GM23338 (cell line): ENCODE measurements at regions not wholly inside any gene's neighbourhood (a gene's known extent, or its start where the extent isn't known, plus 50 kb on each side); places are given as distances from the start of the nearest gene placed in this dataset.

ENCODE experiments used
- CREB1 ChIP-seq: fragments of 250-450 bp; sonication (Bioruptor Pico); IDR thresholded peaks from 2 replicates; pipeline ENCODE4 v1.5.0; 2020; ENCODE audit warnings: low read depth, mild to moderate bottlenecking, moderate library complexity
- EZH2 ChIP-seq: fragments of 200-600 bp; sonication (generic); IDR thresholded peaks from one replicate; pipeline ENCODE4 v1.8.0; 2017; ENCODE audit warnings: antibody characterized with exemption, mild to moderate bottlenecking, low read depth; ENCODE audit not compliant: unreplicated experiment
- JUNB ChIP-seq: IDR thresholded peaks from one replicate; pipeline ENCODE4 v1.6.1; 2016; ENCODE audit warnings: antibody characterized with exemption; ENCODE audit not compliant: unreplicated experiment
- POLR2AphosphoS5 ChIP-seq: IDR thresholded peaks from 2 replicates; pipeline ENCODE4 v1.6.1; 2016; ENCODE audit warnings: antibody characterized with exemption, low read depth
- TF ChIP-seq, protein P1 (sequence below), 2 experiments: fragments of 200-600 bp in 1 of 2; sonication (generic) in 1 of 2; conservative IDR thresholded peaks; 2 replicates each; pipeline versions ENCODE4 v1.5.1 to v1.6.1; 2016 to 2017; ENCODE audit warnings: antibody characterized with exemption in 2 of 2, low read depth in 2 of 2, mild to moderate bottlenecking in 2 of 2, moderate library complexity in 1 of 2
- TF ChIP-seq, protein P2 (sequence below): IDR thresholded peaks from 2 replicates; pipeline ENCODE4 v1.6.1; 2016; ENCODE audit warnings: antibody characterized with exemption
- TF ChIP-seq, protein P3 (sequence below): IDR thresholded peaks from one replicate; pipeline ENCODE4 v1.6.1; 2018; ENCODE audit warnings: antibody characterized with exemption; ENCODE audit not compliant: unreplicated experiment

DNA sequence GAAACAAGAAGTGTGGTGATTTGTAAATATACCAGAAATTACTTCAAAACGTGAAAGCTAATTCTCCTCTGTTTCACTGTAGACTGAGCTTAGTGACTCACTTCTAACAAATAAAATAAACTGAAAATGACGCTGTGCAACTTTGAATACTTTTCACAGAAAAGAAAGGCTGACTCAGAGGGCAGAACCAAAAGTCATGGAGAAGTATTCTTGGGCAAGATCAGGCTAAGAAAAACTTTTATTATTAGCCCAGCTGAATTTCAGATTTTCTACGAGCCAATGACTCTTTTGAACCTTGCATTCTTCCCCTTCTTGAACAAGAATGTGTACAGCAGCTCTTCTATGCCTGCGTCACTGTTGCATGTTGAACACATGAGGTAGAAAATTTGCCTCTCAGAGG lies 527.3 kb upstream of the GHITM start:
- TF ChIP-seq, protein P1, sequence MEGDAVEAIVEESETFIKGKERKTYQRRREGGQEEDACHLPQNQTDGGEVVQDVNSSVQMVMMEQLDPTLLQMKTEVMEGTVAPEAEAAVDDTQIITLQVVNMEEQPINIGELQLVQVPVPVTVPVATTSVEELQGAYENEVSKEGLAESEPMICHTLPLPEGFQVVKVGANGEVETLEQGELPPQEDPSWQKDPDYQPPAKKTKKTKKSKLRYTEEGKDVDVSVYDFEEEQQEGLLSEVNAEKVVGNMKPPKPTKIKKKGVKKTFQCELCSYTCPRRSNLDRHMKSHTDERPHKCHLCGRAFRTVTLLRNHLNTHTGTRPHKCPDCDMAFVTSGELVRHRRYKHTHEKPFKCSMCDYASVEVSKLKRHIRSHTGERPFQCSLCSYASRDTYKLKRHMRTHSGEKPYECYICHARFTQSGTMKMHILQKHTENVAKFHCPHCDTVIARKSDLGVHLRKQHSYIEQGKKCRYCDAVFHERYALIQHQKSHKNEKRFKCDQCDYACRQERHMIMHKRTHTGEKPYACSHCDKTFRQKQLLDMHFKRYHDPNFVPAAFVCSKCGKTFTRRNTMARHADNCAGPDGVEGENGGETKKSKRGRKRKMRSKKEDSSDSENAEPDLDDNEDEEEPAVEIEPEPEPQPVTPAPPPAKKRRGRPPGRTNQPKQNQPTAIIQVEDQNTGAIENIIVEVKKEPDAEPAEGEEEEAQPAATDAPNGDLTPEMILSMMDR (conservative IDR thresholded peaks at IDR 0.05; ENCODE audit: low read depth in 2 of 2): no peak
- TF ChIP-seq POLR2AphosphoS5 (no peak), JUNB (no peak), CREB1 (CRISPR knock-in tag) (no peak), EZH2 (no peak)
- TF ChIP-seq, protein P2, sequence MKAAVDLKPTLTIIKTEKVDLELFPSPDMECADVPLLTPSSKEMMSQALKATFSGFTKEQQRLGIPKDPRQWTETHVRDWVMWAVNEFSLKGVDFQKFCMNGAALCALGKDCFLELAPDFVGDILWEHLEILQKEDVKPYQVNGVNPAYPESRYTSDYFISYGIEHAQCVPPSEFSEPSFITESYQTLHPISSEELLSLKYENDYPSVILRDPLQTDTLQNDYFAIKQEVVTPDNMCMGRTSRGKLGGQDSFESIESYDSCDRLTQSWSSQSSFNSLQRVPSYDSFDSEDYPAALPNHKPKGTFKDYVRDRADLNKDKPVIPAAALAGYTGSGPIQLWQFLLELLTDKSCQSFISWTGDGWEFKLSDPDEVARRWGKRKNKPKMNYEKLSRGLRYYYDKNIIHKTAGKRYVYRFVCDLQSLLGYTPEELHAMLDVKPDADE: no peak
- TF ChIP-seq, protein P3, sequence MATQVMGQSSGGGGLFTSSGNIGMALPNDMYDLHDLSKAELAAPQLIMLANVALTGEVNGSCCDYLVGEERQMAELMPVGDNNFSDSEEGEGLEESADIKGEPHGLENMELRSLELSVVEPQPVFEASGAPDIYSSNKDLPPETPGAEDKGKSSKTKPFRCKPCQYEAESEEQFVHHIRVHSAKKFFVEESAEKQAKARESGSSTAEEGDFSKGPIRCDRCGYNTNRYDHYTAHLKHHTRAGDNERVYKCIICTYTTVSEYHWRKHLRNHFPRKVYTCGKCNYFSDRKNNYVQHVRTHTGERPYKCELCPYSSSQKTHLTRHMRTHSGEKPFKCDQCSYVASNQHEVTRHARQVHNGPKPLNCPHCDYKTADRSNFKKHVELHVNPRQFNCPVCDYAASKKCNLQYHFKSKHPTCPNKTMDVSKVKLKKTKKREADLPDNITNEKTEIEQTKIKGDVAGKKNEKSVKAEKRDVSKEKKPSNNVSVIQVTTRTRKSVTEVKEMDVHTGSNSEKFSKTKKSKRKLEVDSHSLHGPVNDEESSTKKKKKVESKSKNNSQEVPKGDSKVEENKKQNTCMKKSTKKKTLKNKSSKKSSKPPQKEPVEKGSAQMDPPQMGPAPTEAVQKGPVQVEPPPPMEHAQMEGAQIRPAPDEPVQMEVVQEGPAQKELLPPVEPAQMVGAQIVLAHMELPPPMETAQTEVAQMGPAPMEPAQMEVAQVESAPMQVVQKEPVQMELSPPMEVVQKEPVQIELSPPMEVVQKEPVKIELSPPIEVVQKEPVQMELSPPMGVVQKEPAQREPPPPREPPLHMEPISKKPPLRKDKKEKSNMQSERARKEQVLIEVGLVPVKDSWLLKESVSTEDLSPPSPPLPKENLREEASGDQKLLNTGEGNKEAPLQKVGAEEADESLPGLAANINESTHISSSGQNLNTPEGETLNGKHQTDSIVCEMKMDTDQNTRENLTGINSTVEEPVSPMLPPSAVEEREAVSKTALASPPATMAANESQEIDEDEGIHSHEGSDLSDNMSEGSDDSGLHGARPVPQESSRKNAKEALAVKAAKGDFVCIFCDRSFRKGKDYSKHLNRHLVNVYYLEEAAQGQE: no peak
